ENCODE measurements at regions not wholly inside any gene's neighbourhood (a gene's known extent, or its start where the extent isn't known, plus 50 kb on each side); places are given as distances from the start of the nearest gene placed in this dataset.

GRCh38 chr1:218702775-218703174, 357.6 kb downstream of the TGFB2 start:
- TF ChIP-seq POLR2A (IDR thresholded peaks at IDR 0.05; ENCODE audit: low read depth, low read length) (no peak), TAF1 (IDR thresholded peaks at IDR 0.05; ENCODE audit: low read depth, low read length) (no peak), POLR2AphosphoS5 (IDR thresholded peaks at IDR 0.05; ENCODE audit: low read depth, low read length) (no peak), SPI1 (IDR thresholded peaks at IDR 0.05; ENCODE audit: low read depth, low read length) (no peak), POU2F2 (IDR thresholded peaks at IDR 0.05; ENCODE audit: low read depth, low read length) (no peak)
